HEK293T (cell line): ENCODE measurements at regions not wholly inside any gene's neighbourhood (a gene's known extent, or its start where the extent isn't known, plus 50 kb on each side); places are given as distances from the start of the nearest gene placed in this dataset.
"Not testable (repeated sequence)": the region's sequence is repeated elsewhere in the genome, so short reads cannot be mapped to it uniquely, and the experiment has no call there.

ENCODE experiments used
- CTCF ChIA-PET: fragments of 350-600 bp; formaldehyde crosslinking; extraction: SDS; loops from one replicate; lab custom pipeline; 2021; ENCODE audit warnings: antibody characterized with exemption, inconsistent platforms; lab: Yijun Ruan, JAX
- POLR2A ChIA-PET: fragments of 350-600 bp; formaldehyde crosslinking; extraction: SDS; loops from one replicate; lab custom pipeline; 2020; ENCODE audit warnings: antibody characterized with exemption, inconsistent platforms; lab: Yijun Ruan, JAX
- DNase-seq: peaks from one replicate; pipeline ENCODE4 v3.0.0; 2012; ENCODE audit warnings: mixed read lengths; ENCODE audit errors: extremely low spot score
- ARNT ChIP-seq: fragments of 450-650 bp; IDR thresholded peaks from 2 replicates; pipeline ENCODE4 v1.6.1; 2017; ENCODE audit warnings: mild to moderate bottlenecking
- BHLHE40 ChIP-seq: fragments of 450-650 bp; IDR thresholded peaks from 2 replicates; pipeline ENCODE4 v1.6.1; 2016; ENCODE audit warnings: mild to moderate bottlenecking, moderate library complexity, borderline replicate concordance
- CTBP1 ChIP-seq: fragments of 450-650 bp; IDR thresholded peaks from 2 replicates; pipeline ENCODE4 v1.6.1; 2016; ENCODE audit warnings: borderline replicate concordance
- ELF4 ChIP-seq: fragments of 450-650 bp; IDR thresholded peaks from 2 replicates; pipeline ENCODE4 v1.6.1; 2017; ENCODE audit warnings: antibody characterized with exemption
- FOXA1 ChIP-seq: fragments of 450-650 bp; IDR thresholded peaks from 2 replicates; pipeline ENCODE4 v1.6.1; 2016; ENCODE audit warnings: mild to moderate bottlenecking
- FOXK2 ChIP-seq: fragments of 450-650 bp; IDR thresholded peaks from 2 replicates; pipeline ENCODE4 v1.6.1; 2016; ENCODE audit warnings: mild to moderate bottlenecking
- FOXM1 ChIP-seq: fragments of 450-650 bp; IDR thresholded peaks from 2 replicates; pipeline ENCODE4 v1.6.1; 2017; ENCODE audit warnings: mild to moderate bottlenecking, borderline replicate concordance
- HDGF ChIP-seq: fragments of 450-650 bp; IDR thresholded peaks from 2 replicates; pipeline ENCODE4 v1.6.1; 2017; ENCODE audit warnings: antibody characterized with exemption, borderline replicate concordance
- L3MBTL2 ChIP-seq: fragments of 450-650 bp; conservative IDR thresholded peaks from 2 replicates; pipeline ENCODE4 v1.6.1; 2016; ENCODE audit warnings: mild to moderate bottlenecking
- LEF1 ChIP-seq: fragments of 450-650 bp; IDR thresholded peaks from 2 replicates; pipeline ENCODE4 v1.6.1; 2017; ENCODE audit warnings: mild to moderate bottlenecking, borderline replicate concordance
- NFRKB ChIP-seq: fragments of 450-650 bp; IDR thresholded peaks from 2 replicates; pipeline ENCODE4 v1.6.1; 2016; ENCODE audit warnings: mild to moderate bottlenecking, moderate library complexity
- SP1 ChIP-seq: fragments of 450-650 bp; IDR thresholded peaks from 2 replicates; pipeline ENCODE4 v1.6.1; 2017
- SUZ12 ChIP-seq: fragments of 450-650 bp; IDR thresholded peaks from 2 replicates; pipeline ENCODE4 v1.6.1; 2016; ENCODE audit warnings: mild to moderate bottlenecking
- TARDBP ChIP-seq: fragments of 450-650 bp; IDR thresholded peaks from 2 replicates; pipeline ENCODE4 v1.6.1; 2016
- ZNF384 ChIP-seq: fragments of 450-650 bp; IDR thresholded peaks from 2 replicates; pipeline ENCODE4 v1.6.1; 2016
- TF ChIP-seq, protein P1 (sequence below): fragments of 450-650 bp; IDR thresholded peaks from 2 replicates; pipeline ENCODE4 v1.6.1; 2016

GRCh38 chr9:24041160-24041690 lies 215.2 kb upstream of the ELAVL2 start:
- TF ChIP-seq NFRKB (no peak), ZNF384 (no peak), HDGF (no peak), FOXM1 (no peak), SP1 (no peak), BHLHE40 (no peak), LEF1 (no peak)
- ChIA-PET CTCF (no interaction called here), POLR2A (no interaction called here)
- no peak for DNase-seq

GRCh38 chr9:24036459-24036858 lies 210.4 kb upstream of the ELAVL2 start:
- CTCF ChIA-PET = no interaction called here
- no peak for DNase-seq
- POLR2A ChIA-PET = no interaction called here
- TF ChIP-seq SP1 (no peak), ZNF384 (no peak), TARDBP (no peak), HDGF (no peak), ARNT (no peak), CTBP1 (no peak), FOXM1 (no peak), NFRKB (no peak), SUZ12 (no peak), LEF1 (no peak), FOXA1 (no peak), BHLHE40 (no peak), FOXK2 (no peak), ELF4 (no peak), L3MBTL2 (no peak)
- TF ChIP-seq, protein P1, sequence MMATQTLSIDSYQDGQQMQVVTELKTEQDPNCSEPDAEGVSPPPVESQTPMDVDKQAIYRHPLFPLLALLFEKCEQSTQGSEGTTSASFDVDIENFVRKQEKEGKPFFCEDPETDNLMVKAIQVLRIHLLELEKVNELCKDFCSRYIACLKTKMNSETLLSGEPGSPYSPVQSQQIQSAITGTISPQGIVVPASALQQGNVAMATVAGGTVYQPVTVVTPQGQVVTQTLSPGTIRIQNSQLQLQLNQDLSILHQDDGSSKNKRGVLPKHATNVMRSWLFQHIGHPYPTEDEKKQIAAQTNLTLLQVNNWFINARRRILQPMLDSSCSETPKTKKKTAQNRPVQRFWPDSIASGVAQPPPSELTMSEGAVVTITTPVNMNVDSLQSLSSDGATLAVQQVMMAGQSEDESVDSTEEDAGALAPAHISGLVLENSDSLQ = no peak

GRCh38 chr9:24035816-24036215 lies 209.8 kb upstream of the ELAVL2 start:
- DNase-seq = no peak
- no peak for TF ChIP-seq BHLHE40
- no peak for TF ChIP-seq LEF1
- no peak for TF ChIP-seq ARNT
- no peak for TF ChIP-seq NFRKB
- no peak for TF ChIP-seq ZNF384
- TF ChIP-seq L3MBTL2 = no peak
- no peak for TF ChIP-seq ELF4
- no peak for TF ChIP-seq FOXA1
- no peak for TF ChIP-seq FOXK2
- ChIA-PET CTCF (no interaction called here), POLR2A (no interaction called here)

GRCh38 chr9:24011881-24012280 lies 185.8 kb upstream of the ELAVL2 start:
- TF ChIP-seq NFRKB = no peak
- no peak for TF ChIP-seq CTBP1
- TF ChIP-seq ZNF384 = no peak
- no peak for TF ChIP-seq FOXA1
- TF ChIP-seq FOXM1 = no peak
- no peak for TF ChIP-seq SUZ12
- no peak for TF ChIP-seq ELF4
- TF ChIP-seq L3MBTL2 = no peak
- no peak for TF ChIP-seq LEF1
- no peak for TF ChIP-seq HDGF
- TF ChIP-seq TARDBP = no peak
- TF ChIP-seq SP1 = no peak
- TF ChIP-seq, protein P1 = no peak
- TF ChIP-seq ARNT = no peak
- no peak for TF ChIP-seq FOXK2
- TF ChIP-seq BHLHE40 = no peak
- DNase-seq = no peak
- ChIA-PET CTCF (no interaction called here), POLR2A (no interaction called here)

GRCh38 chr9:24011009-24011717 lies 185.1 kb upstream of the ELAVL2 start:
- POLR2A ChIA-PET = no interaction called here

DNA sequence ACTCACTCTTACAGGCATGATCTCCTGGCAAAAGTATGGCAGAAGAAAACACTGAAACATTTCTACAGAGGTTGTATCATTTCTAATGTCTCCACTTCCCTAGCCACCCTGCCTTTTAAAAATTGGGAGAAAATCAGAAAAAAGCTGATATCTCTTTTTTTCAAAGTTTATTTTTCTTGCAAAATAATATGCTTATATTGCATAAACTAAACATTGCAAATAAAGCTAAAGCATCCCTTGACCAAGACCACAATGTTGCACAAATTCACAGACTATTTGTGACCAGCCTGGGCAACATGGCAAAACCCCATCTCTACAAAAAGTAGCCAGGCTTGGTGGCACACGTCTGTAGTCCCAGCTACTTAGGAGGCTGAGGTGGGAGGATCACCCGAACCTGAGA lies 183.3 kb upstream of the ELAVL2 start:
- no peak for DNase-seq
- CTCF ChIA-PET = no interaction called here
- POLR2A ChIA-PET = no interaction called here
- TF ChIP-seq SUZ12 (no peak), TARDBP (no peak), ZNF384 (no peak)

More at GRCh38 chr9:24011009-24011717, 185.1 kb upstream of the ELAVL2 start:
- TF ChIP-seq FOXM1 (no peak), FOXA1 (no peak), FOXK2 (no peak), BHLHE40 (no peak), NFRKB (no peak), CTBP1 (no peak)
- CTCF ChIA-PET = no interaction called here
- no peak for DNase-seq

DNA sequence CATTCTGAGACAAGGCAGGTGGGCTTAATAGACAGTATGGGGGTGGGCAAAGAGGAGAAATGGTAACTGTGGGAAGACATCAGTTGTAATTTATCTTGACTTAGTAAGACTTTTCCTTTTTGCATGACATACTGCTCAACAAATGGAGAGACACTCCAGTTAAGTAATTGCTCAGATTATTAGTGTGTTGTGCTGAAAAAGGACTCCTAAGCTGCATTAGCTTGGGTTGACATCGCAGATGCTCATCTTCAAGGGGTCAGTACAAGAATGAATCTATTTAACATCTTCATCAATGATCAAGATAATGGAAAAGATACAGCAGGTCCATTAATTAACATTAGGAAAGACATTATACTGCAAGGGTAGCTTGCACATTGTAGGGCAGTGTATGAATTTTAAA lies 181.1 kb upstream of the ELAVL2 start:
- ChIA-PET POLR2A (no interaction called here), CTCF (no interaction called here)
- DNase-seq = no peak
- no peak for TF ChIP-seq L3MBTL2
- no peak for TF ChIP-seq TARDBP
- no peak for TF ChIP-seq SP1
- TF ChIP-seq HDGF = no peak
- no peak for TF ChIP-seq CTBP1
- TF ChIP-seq FOXM1 = no peak
- no peak for TF ChIP-seq FOXA1
- no peak for TF ChIP-seq ARNT
- TF ChIP-seq, protein P1 = no peak
- TF ChIP-seq ZNF384 = no peak
- TF ChIP-seq NFRKB = no peak
- TF ChIP-seq FOXK2 = no peak
- TF ChIP-seq LEF1 = no peak
- no peak for TF ChIP-seq BHLHE40
- TF ChIP-seq ELF4 = no peak
- TF ChIP-seq SUZ12 = no peak

GRCh38 chr9:23991874-23992273 lies 165.8 kb upstream of the ELAVL2 start:
- POLR2A ChIA-PET, DNase-seq, CTCF ChIA-PET: not testable (repeated sequence)
